ENCODE measurements at regions not wholly inside any gene's neighbourhood (a gene's known extent, or its start where the extent isn't known, plus 50 kb on each side); places are given as distances from the start of the nearest gene placed in this dataset.

- Histone ChIP-seq H3K36me3 (ENCODE audit: control insufficient read depth, insufficient read depth, low read length) (no peaks in the 10 kb centered on the region), H3K4me1 (ENCODE audit: control insufficient read depth, insufficient read depth, low read length) (no peaks in the 10 kb centered on the region), H3K27ac (ENCODE audit: low read depth, low read length) (no peak overlapping the region), H3K27me3 (ENCODE audit: control insufficient read depth, insufficient read depth, low read length, poor library complexity, severe bottlenecking) (no peaks in the 10 kb centered on the region), H3K9me3 (ENCODE audit: control insufficient read depth, low read length) (no peaks in the 10 kb centered on the region), H3K9ac (ENCODE audit: extremely low read depth, low read length, poor library complexity, severe bottlenecking) (no peak overlapping the region), H3K4me3 (ENCODE audit: low read length) (no peak overlapping the region)
- no peak overlapping the region for H3K4me3 Mint-ChIP-seq
- H3K4me1 Mint-ChIP-seq = no peaks in the 10 kb centered on the region
- H3K9me3 Mint-ChIP-seq = no peaks in the 10 kb centered on the region
- no peaks in the 10 kb centered on the region for H3K27me3 Mint-ChIP-seq (ENCODE audit: insufficient read depth)
- WGBS, 2 experiments (ENCODE audit: insufficient coverage in 1 of 2, insufficient read length in 1 of 2) = 85 to 94% methylated on average over 5 of the region's 5 CpGs
- TF ChIP-seq CTCF (conservative IDR thresholded peaks at IDR 0.05) = no peak
- DNase-seq = no peak
- H3K36me3 Mint-ChIP-seq (ENCODE audit: low read depth) = no peaks in the 10 kb centered on the region
- H3K27ac Mint-ChIP-seq = no peak overlapping the region
Observed at GRCh38 chr7:85478530-85478929, 291.7 kb upstream of the SEMA3D start.

GRCh38 chr7:85475476-85475875 is 288.6 kb upstream of the SEMA3D start:
- Mint-ChIP-seq H3K36me3 (ENCODE audit: low read depth) (no peaks in the 10 kb centered on the region), H3K9me3 (no peaks in the 10 kb centered on the region), H3K27ac (no peak overlapping the region), H3K4me1 (no peaks in the 10 kb centered on the region), H3K4me3 (no peak overlapping the region), H3K27me3 (ENCODE audit: insufficient read depth) (no peaks in the 10 kb centered on the region)
- no peaks in the 10 kb centered on the region for H3K4me1 ChIP-seq (ENCODE audit: control insufficient read depth, insufficient read depth, low read length)
- no peak for TF ChIP-seq CTCF (conservative IDR thresholded peaks at IDR 0.05)
- H3K27me3 ChIP-seq (ENCODE audit: control insufficient read depth, insufficient read depth, low read length, poor library complexity, severe bottlenecking) = no peaks in the 10 kb centered on the region
- no peaks in the 10 kb centered on the region for H3K9me3 ChIP-seq (ENCODE audit: control insufficient read depth, low read length)
- DNase-seq = no peak
- WGBS, 2 experiments (ENCODE audit: insufficient coverage in 1 of 2, insufficient read length in 1 of 2) = 100% methylated on average over 1 of the region's 2 CpGs; no CpG with 5 or more reads in 1 of the 2 experiments
- no peak overlapping the region for H3K9ac ChIP-seq (ENCODE audit: extremely low read depth, low read length, poor library complexity, severe bottlenecking)
- H3K4me3 ChIP-seq (ENCODE audit: low read length) = no peak overlapping the region
- H3K27ac ChIP-seq (ENCODE audit: low read depth, low read length) = no peak overlapping the region
- no peaks in the 10 kb centered on the region for H3K36me3 ChIP-seq (ENCODE audit: control insufficient read depth, insufficient read depth, low read length)

GRCh38 chr7:85475071-85475470 is 288.2 kb upstream of the SEMA3D start:
- Mint-ChIP-seq H3K4me1 (no peaks in the 10 kb centered on the region), H3K36me3 (ENCODE audit: low read depth) (no peaks in the 10 kb centered on the region), H3K27ac (no peak overlapping the region), H3K9me3 (no peaks in the 10 kb centered on the region), H3K27me3 (ENCODE audit: insufficient read depth) (no peaks in the 10 kb centered on the region), H3K4me3 (no peak overlapping the region)
- Histone ChIP-seq H3K27ac (ENCODE audit: low read depth, low read length) (no peak overlapping the region), H3K36me3 (ENCODE audit: control insufficient read depth, insufficient read depth, low read length) (no peaks in the 10 kb centered on the region), H3K27me3 (ENCODE audit: control insufficient read depth, insufficient read depth, low read length, poor library complexity, severe bottlenecking) (no peaks in the 10 kb centered on the region), H3K4me1 (ENCODE audit: control insufficient read depth, insufficient read depth, low read length) (no peaks in the 10 kb centered on the region), H3K9me3 (ENCODE audit: control insufficient read depth, low read length) (no peaks in the 10 kb centered on the region), H3K9ac (ENCODE audit: extremely low read depth, low read length, poor library complexity, severe bottlenecking) (no peak overlapping the region), H3K4me3 (ENCODE audit: low read length) (no peak overlapping the region)
- 82 to 97% methylated on average over 2 to 5 of the region's 5 CpGs for WGBS, 2 experiments (ENCODE audit: insufficient coverage in 1 of 2, insufficient read length in 1 of 2)
- no peak for TF ChIP-seq CTCF (conservative IDR thresholded peaks at IDR 0.05)
- DNase-seq = no peak
